Lower leg skin (tissue), 3 donors: ENCODE measurements at regions not wholly inside any gene's neighbourhood (a gene's known extent, or its start where the extent isn't known, plus 50 kb on each side); places are given as distances from the start of the nearest gene placed in this dataset.

Experiments used
- CTCF ChIP-seq, 3 donors: fragments of 450-650 bp; IDR thresholded peaks; one replicate each; pipeline ENCODE4 v1.5.1; 2016; ENCODE audit warnings: antibody characterized with exemption in 3 of 3, mild to moderate bottlenecking in 3 of 3, moderate library complexity in 2 of 3
- POLR2A ChIP-seq, 2 donors: fragments of 450-650 bp; IDR thresholded peaks; one replicate each; pipeline ENCODE4 v1.6.1; 2016 to 2017; ENCODE audit warnings: antibody characterized with exemption in 2 of 2, mild to moderate bottlenecking in 1 of 2, moderate library complexity in 1 of 2

DNA sequence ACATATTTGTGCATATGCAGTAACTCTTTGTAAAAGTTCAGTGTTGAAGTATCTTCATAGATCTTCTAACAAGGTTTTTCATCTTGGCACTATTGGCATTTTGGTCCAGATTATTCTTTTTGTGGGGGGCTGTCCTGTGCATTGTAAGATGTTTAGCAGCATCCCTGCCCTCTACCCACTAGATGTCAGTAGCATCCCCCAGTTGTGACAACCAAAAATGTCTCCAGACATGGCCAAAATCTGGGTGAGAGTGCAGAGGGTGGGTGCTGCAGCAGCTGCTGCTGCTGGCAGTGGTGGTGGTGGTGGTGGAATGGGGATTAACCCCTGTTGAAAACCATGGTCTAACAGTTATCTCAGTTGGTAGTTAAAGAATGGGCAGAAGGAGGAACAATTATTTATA is 370.0 kb downstream of the GPAT3 start:
- no peak for TF ChIP-seq CTCF (IDR thresholded peaks at IDR 0.05)
- no peak for TF ChIP-seq POLR2A (IDR thresholded peaks at IDR 0.05)
